SU-DHL-6 (cell line): ENCODE measurements at regions not wholly inside any gene's neighbourhood (a gene's known extent, or its start where the extent isn't known, plus 50 kb on each side); places are given as distances from the start of the nearest gene placed in this dataset.
A peak's percentile ranks its signal among the peaks of the same experiment; 100 is the strongest.

Source experiments
- H2AFZ ChIP-seq: fragments of 200-600 bp; sonication (generic); 2 replicates; pipeline ENCODE4 v1.6.1; 2014; ENCODE audit warnings: low read depth, mild to moderate bottlenecking, moderate library complexity, mixed read lengths, antibody characterized with exemption, low read length; ENCODE audit not compliant: severe bottlenecking
- H3F3A ChIP-seq: fragments of 200-600 bp; shearing (Covaris generic); 2 replicates; pipeline ENCODE4 v1.6.0; 2016; ENCODE audit warnings: antibody characterized with exemption, mild to moderate bottlenecking; ENCODE audit not compliant: insufficient read depth
- H3K27ac ChIP-seq: fragments of 200-600 bp; sonication (generic); 2 replicates; pipeline ENCODE4 v1.5.1; 2016; ENCODE audit warnings: low read depth, mild to moderate bottlenecking, low read length, moderate library complexity, mixed read lengths
- H3K27me3 ChIP-seq: fragments of 200-600 bp; sonication (generic), shearing (Covaris generic); 2 replicates; pipeline ENCODE4 v1.6.0; 2014; ENCODE audit warnings: mild to moderate bottlenecking, low read length
- H3K36me3 ChIP-seq: fragments of 200-600 bp; sonication (generic); 2 replicates; pipeline ENCODE4 v1.6.1; 2014; ENCODE audit warnings: mild to moderate bottlenecking, low read length, mixed read lengths
- H3K4me2 ChIP-seq: fragments of 300-600, 200-600 bp; shearing (Covaris generic), sonication (generic); 2 replicates; pipeline ENCODE4 v1.6.0; 2014; ENCODE audit warnings: low read length, low read depth, mild to moderate bottlenecking; ENCODE audit not compliant: poor library complexity, severe bottlenecking
- H3K4me3 ChIP-seq: fragments of 200-600 bp; sonication (generic); 2 replicates; pipeline ENCODE4 v1.5.1; 2014; ENCODE audit warnings: antibody characterized with exemption, low read length, mild to moderate bottlenecking, mixed read lengths; ENCODE audit not compliant: insufficient read depth, poor library complexity, severe bottlenecking
- H3K79me2 ChIP-seq: fragments of 200-600 bp; sonication (generic); 2 replicates; pipeline ENCODE4 v1.6.1; 2014; ENCODE audit warnings: mild to moderate bottlenecking, low read length, moderate library complexity; ENCODE audit not compliant: insufficient read depth
- H3K9ac ChIP-seq: fragments of 200-600 bp; sonication (generic); 2 replicates; pipeline ENCODE4 v1.7.0; 2014; ENCODE audit warnings: mild to moderate bottlenecking, low read length
- H3K9me2 ChIP-seq: fragments of 200-600 bp; sonication (generic); replicated peaks from 2 replicates; pipeline ENCODE4 v1.6.1; 2014; ENCODE audit warnings: low read length; ENCODE audit not compliant: insufficient read depth
- H3K9me3 ChIP-seq: fragments of 200-600 bp; sonication (generic); 2 replicates; pipeline ENCODE4 v1.6.1; 2014; ENCODE audit warnings: low read length, mixed read lengths; ENCODE audit not compliant: insufficient read depth
- H4K20me1 ChIP-seq: fragments of 200-600 bp; sonication (generic); 2 replicates; pipeline ENCODE4 v1.6.1; 2014; ENCODE audit warnings: low read depth, mild to moderate bottlenecking, antibody characterized with exemption, low read length, moderate library complexity, mixed read lengths
- CTCF ChIP-seq: fragments of 200-600 bp; sonication (generic); IDR thresholded peaks from one replicate; pipeline ENCODE4 v1.5.1; 2017; ENCODE audit warnings: antibody characterized with exemption, mild to moderate bottlenecking, low read length, moderate library complexity; ENCODE audit not compliant: insufficient read depth, poor library complexity, severe bottlenecking
- EZH2phosphoT487 ChIP-seq: fragments of 200-600 bp; sonication (generic), shearing (Covaris generic); conservative IDR thresholded peaks from 2 replicates; pipeline ENCODE4 v1.6.1; 2018; ENCODE audit warnings: mild to moderate bottlenecking, antibody characterized with exemption, low read length, moderate library complexity, mixed read lengths

- H3K4me3 ChIP-seq: no peak overlapping the region
- no peaks in the 10 kb centered on the region for H3K9me3 ChIP-seq
- no peak overlapping the region for H3K27ac ChIP-seq
- no peak overlapping the region for H2AFZ ChIP-seq
- H3F3A ChIP-seq: no peaks in the 10 kb centered on the region
- no peaks in the 10 kb centered on the region; the same call in 1 of the 2 replicates for H3K27me3 ChIP-seq
- no peaks in the 10 kb centered on the region for H4K20me1 ChIP-seq
- no peaks in the 10 kb centered on the region for H3K36me3 ChIP-seq
- H3K9ac ChIP-seq: no peak overlapping the region
- no peak overlapping the region for H3K4me2 ChIP-seq
- no peaks in the 10 kb centered on the region for H3K9me2 ChIP-seq
- TF ChIP-seq CTCF (peak; percentile 69), EZH2phosphoT487 (no peak)
- no peaks in the 10 kb centered on the region for H3K79me2 ChIP-seq
Measured at GRCh38 chr2:191566344-191566743, 111.6 kb upstream of the NABP1 start.

- Histone ChIP-seq H3K27ac (no peak overlapping the region), H4K20me1 (no peaks in the 10 kb centered on the region), H3K9me3 (no peaks in the 10 kb centered on the region), H3K9ac (no peak overlapping the region), H3K27me3 (no peaks in the 10 kb centered on the region; the same call in 1 of the 2 replicates), H3F3A (no peaks in the 10 kb centered on the region), H3K79me2 (no peaks in the 10 kb centered on the region), H3K36me3 (no peaks in the 10 kb centered on the region), H2AFZ (no peak overlapping the region), H3K9me2 (no peaks in the 10 kb centered on the region), H3K4me3 (no peak overlapping the region), H3K4me2 (no peak overlapping the region)
- no peak for TF ChIP-seq CTCF
- no peak for TF ChIP-seq EZH2phosphoT487
Measured at GRCh38 chr2:191567206-191567605, 110.7 kb upstream of the NABP1 start.

GRCh38 chr2:191569025-191569424 lies 108.9 kb upstream of the NABP1 start:
- no peaks in the 10 kb centered on the region for H3K9me2 ChIP-seq
- no peaks in the 10 kb centered on the region for H3K79me2 ChIP-seq
- no peak overlapping the region for H3K4me2 ChIP-seq
- no peaks in the 10 kb centered on the region for H3K9me3 ChIP-seq
- no peak overlapping the region for H3K9ac ChIP-seq
- TF ChIP-seq EZH2phosphoT487 (no peak), CTCF (no peak)
- H2AFZ ChIP-seq: no peak overlapping the region
- no peaks in the 10 kb centered on the region for H4K20me1 ChIP-seq
- no peak overlapping the region for H3K4me3 ChIP-seq
- no peaks in the 10 kb centered on the region; the same call in 1 of the 2 replicates for H3K27me3 ChIP-seq
- H3F3A ChIP-seq: no peaks in the 10 kb centered on the region
- no peaks in the 10 kb centered on the region for H3K36me3 ChIP-seq
- H3K27ac ChIP-seq: no peak overlapping the region
